ENCODE measurements at regions not wholly inside any gene's neighbourhood (a gene's known extent, or its start where the extent isn't known, plus 50 kb on each side); places are given as distances from the start of the nearest gene placed in this dataset.

GRCh38 chr5:170169996-170170395 is 62.8 kb upstream of the C5orf58 start:
- Mint-ChIP-seq H3K36me3 (no peaks in the 10 kb centered on the region), H3K9me3 (peaks cover 4% of the 10 kb centered on the region), H3K4me3 (no peak overlapping the region), H3K27me3 (ENCODE audit: low read depth) (no peaks in the 10 kb centered on the region), H3K27ac (no peak overlapping the region), H3K4me1 (no peaks in the 10 kb centered on the region)
- POLR2A ChIA-PET = no interaction called here
- DNase-seq (ENCODE audit: low spot score) (no peak), ATAC-seq (no peak)
- TF ChIP-seq MYBL2 (CRISPR knock-in tag; IDR thresholded peaks at IDR 0.05) = no peak
- TF ChIP-seq ZNF396 (CRISPR knock-in tag; IDR thresholded peaks at IDR 0.05; ENCODE audit: borderline replicate concordance) = no peak
- TF ChIP-seq IRF2 (CRISPR knock-in tag; IDR thresholded peaks at IDR 0.05; ENCODE audit: borderline replicate concordance, low read depth) = no peak
- TF ChIP-seq HMGXB4 (CRISPR knock-in tag; IDR thresholded peaks at IDR 0.05) = no peak
- TF ChIP-seq KAT7 (CRISPR knock-in tag; IDR thresholded peaks at IDR 0.05; ENCODE audit: borderline replicate concordance) = no peak
- no peak for TF ChIP-seq FOXP1 (CRISPR knock-in tag; IDR thresholded peaks at IDR 0.05; ENCODE audit: borderline replicate concordance)
- no peak for TF ChIP-seq STAT6 (CRISPR knock-in tag; conservative IDR thresholded peaks at IDR 0.05; ENCODE audit: low read depth)
- no peak for TF ChIP-seq JUN (CRISPR knock-in tag; IDR thresholded peaks at IDR 0.05)
- TF ChIP-seq, protein P1, sequence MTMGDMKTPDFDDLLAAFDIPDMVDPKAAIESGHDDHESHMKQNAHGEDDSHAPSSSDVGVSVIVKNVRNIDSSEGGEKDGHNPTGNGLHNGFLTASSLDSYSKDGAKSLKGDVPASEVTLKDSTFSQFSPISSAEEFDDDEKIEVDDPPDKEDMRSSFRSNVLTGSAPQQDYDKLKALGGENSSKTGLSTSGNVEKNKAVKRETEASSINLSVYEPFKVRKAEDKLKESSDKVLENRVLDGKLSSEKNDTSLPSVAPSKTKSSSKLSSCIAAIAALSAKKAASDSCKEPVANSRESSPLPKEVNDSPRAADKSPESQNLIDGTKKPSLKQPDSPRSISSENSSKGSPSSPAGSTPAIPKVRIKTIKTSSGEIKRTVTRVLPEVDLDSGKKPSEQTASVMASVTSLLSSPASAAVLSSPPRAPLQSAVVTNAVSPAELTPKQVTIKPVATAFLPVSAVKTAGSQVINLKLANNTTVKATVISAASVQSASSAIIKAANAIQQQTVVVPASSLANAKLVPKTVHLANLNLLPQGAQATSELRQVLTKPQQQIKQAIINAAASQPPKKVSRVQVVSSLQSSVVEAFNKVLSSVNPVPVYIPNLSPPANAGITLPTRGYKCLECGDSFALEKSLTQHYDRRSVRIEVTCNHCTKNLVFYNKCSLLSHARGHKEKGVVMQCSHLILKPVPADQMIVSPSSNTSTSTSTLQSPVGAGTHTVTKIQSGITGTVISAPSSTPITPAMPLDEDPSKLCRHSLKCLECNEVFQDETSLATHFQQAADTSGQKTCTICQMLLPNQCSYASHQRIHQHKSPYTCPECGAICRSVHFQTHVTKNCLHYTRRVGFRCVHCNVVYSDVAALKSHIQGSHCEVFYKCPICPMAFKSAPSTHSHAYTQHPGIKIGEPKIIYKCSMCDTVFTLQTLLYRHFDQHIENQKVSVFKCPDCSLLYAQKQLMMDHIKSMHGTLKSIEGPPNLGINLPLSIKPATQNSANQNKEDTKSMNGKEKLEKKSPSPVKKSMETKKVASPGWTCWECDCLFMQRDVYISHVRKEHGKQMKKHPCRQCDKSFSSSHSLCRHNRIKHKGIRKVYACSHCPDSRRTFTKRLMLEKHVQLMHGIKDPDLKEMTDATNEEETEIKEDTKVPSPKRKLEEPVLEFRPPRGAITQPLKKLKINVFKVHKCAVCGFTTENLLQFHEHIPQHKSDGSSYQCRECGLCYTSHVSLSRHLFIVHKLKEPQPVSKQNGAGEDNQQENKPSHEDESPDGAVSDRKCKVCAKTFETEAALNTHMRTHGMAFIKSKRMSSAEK (CRISPR knock-in tag; IDR thresholded peaks at IDR 0.05; ENCODE audit: borderline replicate concordance) = no peak
- TF ChIP-seq OVOL2 (CRISPR knock-in tag; IDR thresholded peaks at IDR 0.05; ENCODE audit: borderline replicate concordance) = no peak
- TF ChIP-seq GTF2I (CRISPR knock-in tag; conservative IDR thresholded peaks at IDR 0.05) = no peak
- no peak for TF ChIP-seq ATF6 (CRISPR knock-in tag; IDR thresholded peaks at IDR 0.05)
- TF ChIP-seq ATF1 (CRISPR knock-in tag; IDR thresholded peaks at IDR 0.05) = no peak
- TF ChIP-seq NR1H2 (CRISPR knock-in tag; IDR thresholded peaks at IDR 0.05) = no peak
- no peak for TF ChIP-seq GRHL2 (CRISPR knock-in tag; IDR thresholded peaks at IDR 0.05; ENCODE audit: insufficient replicate concordance, severe bottlenecking)
- CTCF ChIA-PET = no interaction called here

GRCh38 chr5:170171811-170172210 is 61.0 kb upstream of the C5orf58 start:
- POLR2A ChIA-PET = no interaction called here
- CTCF ChIA-PET = no interaction called here
- ATAC-seq (no peak), DNase-seq (ENCODE audit: low spot score) (no peak)
- TF ChIP-seq ZBTB43 (CRISPR knock-in tag; IDR thresholded peaks at IDR 0.05) (no peak), RELA (CRISPR knock-in tag; IDR thresholded peaks at IDR 0.05; ENCODE audit: borderline replicate concordance) (no peak), ZNF121 (CRISPR knock-in tag; IDR thresholded peaks at IDR 0.05) (no peak), HMGXB4 (CRISPR knock-in tag; IDR thresholded peaks at IDR 0.05) (no peak)
- TF ChIP-seq, protein P2, sequence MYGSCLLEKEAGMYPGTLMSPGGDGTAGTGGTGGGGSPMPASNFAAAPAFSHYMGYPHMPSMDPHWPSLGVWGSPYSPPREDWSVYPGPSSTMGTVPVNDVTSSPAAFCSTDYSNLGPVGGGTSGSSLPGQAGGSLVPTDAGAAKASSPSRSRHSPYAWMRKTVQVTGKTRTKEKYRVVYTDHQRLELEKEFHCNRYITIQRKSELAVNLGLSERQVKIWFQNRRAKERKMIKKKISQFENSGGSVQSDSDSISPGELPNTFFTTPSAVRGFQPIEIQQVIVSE (CRISPR knock-in tag; IDR thresholded peaks at IDR 0.05; ENCODE audit: borderline replicate concordance) = no peak
- TF ChIP-seq, protein P3, sequence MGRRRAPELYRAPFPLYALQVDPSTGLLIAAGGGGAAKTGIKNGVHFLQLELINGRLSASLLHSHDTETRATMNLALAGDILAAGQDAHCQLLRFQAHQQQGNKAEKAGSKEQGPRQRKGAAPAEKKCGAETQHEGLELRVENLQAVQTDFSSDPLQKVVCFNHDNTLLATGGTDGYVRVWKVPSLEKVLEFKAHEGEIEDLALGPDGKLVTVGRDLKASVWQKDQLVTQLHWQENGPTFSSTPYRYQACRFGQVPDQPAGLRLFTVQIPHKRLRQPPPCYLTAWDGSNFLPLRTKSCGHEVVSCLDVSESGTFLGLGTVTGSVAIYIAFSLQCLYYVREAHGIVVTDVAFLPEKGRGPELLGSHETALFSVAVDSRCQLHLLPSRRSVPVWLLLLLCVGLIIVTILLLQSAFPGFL (CRISPR knock-in tag; IDR thresholded peaks at IDR 0.05; ENCODE audit: borderline replicate concordance) = no peak
- H3K4me1 Mint-ChIP-seq = no peaks in the 10 kb centered on the region
- H3K27ac Mint-ChIP-seq = no peak overlapping the region
- H3K4me3 Mint-ChIP-seq = no peak overlapping the region
- no peaks in the 10 kb centered on the region for H3K27me3 Mint-ChIP-seq (ENCODE audit: low read depth)
- no peaks in the 10 kb centered on the region for H3K9me3 Mint-ChIP-seq
- no peaks in the 10 kb centered on the region for H3K36me3 Mint-ChIP-seq
